HG02884 (cell line): ENCODE measurements at regions not wholly inside any gene's neighbourhood (a gene's known extent, or its start where the extent isn't known, plus 50 kb on each side); places are given as distances from the start of the nearest gene placed in this dataset.
A peak's percentile ranks its signal among the peaks of the same experiment; 100 is the strongest.
"Not testable (repeated sequence)": the region's sequence is repeated elsewhere in the genome, so short reads cannot be mapped to it uniquely, and the experiment has no call there.

Source experiments
- ATAC-seq: cut with Tn5 transposase; IDR thresholded peaks from one replicate; pipeline ENCODE4 v1.9.1; 2021; ENCODE audit warnings: mild to moderate bottlenecking, moderate library complexity; ENCODE audit not compliant: unreplicated experiment

DNA sequence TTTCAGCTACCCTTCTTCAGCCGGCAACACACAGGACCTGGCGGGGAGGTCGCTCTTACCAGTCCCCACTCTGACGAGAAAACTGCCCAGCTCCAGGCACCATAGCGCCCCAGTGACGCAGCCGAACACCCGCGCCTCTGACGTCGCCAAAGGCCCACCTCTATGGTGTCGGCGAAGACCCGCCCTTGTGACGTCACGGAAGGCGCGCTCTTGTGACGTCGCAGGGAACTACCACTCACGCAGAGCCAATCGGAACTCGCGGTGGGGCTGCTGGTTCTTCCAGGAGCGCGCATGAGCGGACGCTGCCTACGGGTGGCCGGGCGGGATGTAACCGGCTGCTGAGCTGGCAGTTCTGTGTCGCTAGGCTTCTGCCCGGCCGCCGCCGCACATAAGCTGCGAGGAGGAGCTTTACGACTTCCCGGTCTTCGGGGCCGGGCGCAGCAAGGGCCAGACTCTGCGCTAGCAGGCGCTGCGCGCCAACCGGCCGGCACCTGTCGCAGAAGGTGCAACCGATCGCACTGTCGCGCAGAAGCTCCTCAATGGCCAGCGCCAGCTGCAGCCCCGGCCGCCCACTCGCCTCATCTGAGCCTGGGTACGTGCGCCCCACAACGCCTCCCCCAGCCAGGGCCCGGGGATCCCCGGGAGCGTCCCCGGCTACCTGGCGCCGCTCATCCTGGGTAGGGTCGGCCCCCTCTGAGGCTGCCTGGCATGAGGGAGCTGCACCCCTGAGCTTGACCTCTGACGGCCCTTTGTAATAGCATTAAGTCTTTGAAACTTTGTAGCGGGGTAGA is 121.3 kb upstream of the FBXO28 start:
- peak; percentile 100 for ATAC-seq

DNA sequence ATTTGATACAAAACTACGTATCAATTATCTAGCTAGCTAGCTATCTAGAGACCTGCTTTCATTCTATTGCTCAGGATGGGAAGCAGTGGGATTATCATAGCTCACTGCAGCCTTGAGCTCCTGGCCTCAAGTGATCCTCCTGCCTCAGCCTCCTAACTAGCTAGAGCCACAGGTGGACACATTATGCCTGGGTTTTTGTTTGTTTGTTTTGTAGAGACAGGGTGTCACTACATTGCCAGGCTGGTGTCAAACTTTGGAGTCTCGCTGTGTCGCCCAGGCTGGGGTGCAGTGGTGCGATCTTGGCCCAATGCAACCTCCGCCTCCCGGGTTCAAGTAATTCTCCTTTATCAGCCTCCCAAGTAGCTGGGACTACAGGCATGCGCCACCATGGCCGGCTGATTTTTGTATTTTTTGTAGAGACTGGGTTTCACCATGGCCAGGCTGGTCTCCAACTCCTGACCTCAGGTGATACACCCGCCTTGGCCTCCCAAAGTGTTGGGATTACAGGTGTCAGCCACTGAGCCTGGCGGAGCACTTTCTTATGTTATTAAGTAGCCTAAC is 122.5 kb upstream of the FBXO28 start:
- not testable (repeated sequence) for ATAC-seq

DNA sequence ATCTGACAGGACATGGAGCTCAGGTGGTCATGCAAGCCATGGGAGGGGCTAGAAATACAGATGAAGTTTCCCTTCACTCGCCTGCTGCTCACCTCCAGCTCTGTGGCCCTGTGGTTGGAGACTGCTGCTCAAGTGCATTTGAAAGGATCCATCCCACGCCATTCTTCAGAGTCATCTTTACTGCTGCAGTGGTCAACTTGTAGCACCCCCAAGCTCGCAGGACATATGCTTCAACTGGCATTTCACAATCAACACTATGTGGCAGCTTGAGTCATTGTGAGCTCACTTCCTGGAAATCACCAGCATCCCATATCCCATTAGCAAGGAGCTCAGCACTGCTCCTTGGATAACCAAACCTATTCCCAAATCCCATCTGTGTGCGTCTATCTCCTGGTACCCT is 116.2 kb upstream of the TP53BP2 start:
- ATAC-seq: not testable (repeated sequence)

DNA sequence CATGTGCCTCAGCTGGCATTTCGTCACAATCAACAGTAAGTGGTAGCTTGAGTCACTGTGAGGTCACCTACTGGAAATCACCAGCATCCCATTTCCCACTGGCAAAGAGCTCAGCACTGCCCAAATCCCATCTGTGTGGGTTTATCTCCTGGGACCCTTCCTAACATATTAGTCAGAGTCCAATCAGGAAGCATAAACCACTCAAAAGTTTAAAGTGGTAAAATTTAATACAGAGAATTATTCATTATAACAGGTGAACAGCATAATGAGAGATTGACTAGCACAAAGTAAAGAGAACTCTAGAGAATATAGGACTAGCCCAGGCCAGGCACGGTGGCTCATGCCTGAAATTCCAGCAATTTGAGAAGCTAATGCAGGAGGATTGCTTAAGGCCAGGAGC is 107.1 kb upstream of the TP53BP2 start:
- not testable (repeated sequence) for ATAC-seq

DNA sequence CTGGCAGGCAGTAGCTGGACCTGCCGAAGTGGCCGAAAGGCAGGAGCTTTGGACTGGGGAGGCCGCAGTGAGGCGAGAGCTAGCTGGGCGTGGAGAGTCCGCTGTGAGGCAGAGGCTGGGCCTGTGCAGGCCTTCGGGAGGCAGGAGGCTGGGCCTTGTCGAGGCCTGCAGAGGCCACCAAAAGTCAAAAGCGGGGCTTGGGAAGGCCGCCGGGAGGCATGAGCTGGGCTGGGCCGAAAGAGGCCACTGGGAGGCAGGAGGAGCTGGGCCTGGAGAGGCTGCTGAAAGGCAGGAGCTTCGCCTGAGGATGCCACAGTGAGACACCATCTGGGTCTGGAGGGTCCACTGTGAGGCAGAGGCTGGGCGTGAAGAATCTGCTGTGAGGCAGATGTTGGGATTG is 105.8 kb upstream of the TP53BP2 start:
- not testable (repeated sequence) for ATAC-seq

DNA sequence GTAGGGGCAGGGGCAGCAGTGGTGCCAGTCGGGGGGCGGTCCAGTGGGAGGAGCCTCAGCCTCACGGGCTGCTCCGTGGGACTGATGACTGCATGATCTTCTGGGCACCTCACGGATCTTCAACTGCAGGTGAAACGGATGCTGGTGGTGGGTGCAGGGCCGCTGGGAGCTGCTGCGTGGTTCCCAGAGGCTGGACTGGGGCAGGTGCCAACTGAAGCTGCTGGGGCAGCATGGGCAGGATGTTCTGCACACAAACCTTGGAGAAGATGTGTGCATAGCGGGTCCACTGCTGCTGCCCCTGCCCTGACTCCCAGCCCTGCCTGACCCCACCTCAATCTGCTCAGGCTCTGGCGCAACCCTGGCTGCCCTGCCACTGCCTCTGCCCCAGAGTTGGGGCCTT is 104.2 kb upstream of the TP53BP2 start:
- not testable (repeated sequence) for ATAC-seq

- not testable (repeated sequence) for ATAC-seq
Observed at GRCh38 chr1:223948041-223948440, 102.3 kb upstream of the TP53BP2 start.

DNA sequence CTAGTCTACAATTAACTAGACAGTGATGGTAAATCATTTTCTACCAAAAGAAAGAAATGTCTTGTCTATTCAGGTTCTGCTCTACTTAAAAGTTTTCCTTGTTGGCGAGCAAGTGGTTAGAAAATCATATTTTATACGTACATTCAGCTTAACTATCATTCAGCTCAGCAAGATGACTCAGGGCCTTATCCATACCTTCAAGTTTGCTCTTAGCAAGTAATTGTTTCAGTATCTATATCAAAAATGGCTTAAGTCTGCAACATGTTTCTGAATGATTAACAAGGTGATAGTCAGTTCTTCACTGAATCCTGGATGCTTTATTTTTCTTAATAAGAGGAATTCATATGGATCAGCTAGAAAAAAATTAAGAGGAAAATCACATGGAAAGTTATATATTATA is 90.8 kb upstream of the TP53BP2 start:
- not testable (repeated sequence) for ATAC-seq

GRCh38 chr1:223931476-223931875 is 85.7 kb upstream of the TP53BP2 start:
- not testable (repeated sequence) for ATAC-seq

GRCh38 chr1:223920805-223921204 is 75.1 kb upstream of the TP53BP2 start:
- ATAC-seq: not testable (repeated sequence)

DNA sequence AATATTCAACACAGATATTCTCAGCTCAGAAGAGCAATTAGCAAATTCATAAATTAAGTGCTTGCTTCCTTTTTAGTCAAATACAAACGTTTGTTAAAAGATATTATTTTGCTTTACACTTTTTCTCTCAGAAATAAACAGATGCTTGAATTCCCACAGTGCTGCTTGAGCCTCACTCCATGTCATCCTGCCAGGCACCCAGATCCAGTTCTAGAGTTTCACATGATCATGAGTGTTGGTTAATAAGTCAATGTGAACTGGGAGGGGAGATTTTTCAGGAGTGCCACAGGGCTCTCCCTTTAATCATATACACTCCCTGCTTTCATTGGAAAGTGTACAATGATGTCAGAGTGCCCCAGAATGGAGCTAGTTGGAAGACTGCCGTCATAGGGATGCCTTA is 69.7 kb upstream of the TP53BP2 start:
- ATAC-seq: not testable (repeated sequence)

DNA sequence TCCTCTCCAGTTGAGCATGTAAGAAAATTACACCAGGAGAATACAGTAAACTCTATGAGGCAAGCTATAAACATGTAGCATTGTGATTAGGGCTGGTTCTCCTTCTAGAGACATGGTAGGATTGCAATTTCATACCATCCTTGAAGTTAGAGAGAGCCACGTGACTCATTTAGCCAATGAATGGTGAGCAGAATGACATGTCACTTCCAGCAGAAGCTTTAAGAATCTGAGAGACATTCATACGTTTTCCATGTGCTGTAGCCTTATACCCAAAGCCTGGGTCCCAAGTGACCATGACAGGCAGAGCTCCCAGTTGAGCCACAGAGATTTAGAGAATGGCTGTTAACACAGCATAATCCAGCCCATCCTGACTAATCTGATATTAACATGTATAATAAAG is 68.0 kb upstream of the TP53BP2 start:
- not testable (repeated sequence) for ATAC-seq

DNA sequence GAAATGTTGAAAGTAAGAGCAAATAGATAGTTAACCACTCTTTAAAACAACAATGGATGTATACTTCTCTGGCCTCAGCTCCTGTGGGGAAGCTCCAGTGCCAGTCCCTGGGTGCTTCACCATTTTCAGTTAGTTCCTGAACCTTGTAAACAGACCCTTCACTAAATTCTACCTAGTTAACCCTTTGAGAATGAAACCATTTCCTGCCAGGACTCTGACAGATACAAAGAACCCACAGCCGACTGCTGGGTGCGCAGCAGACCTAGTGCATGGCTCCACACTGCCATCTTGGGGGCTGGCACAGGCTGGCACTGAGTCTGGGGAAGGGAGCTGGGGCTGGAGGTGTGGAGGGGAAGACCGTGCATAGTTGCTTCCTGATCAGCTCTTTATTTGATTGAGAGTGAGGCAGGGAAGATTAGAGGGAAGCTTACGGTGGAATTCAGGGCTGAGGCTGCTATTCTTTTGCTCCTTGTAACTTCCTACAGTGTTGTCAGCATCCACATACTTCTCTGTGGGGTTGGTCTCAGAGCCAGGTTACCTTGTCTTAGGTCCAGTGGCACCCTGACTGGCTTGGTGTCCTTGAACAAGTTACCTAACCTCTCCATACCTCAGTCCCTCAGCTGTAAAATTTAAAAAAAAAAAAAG is 62.3 kb upstream of the TP53BP2 start:
- not testable (repeated sequence) for ATAC-seq

GRCh38 chr1:223903221-223903620 is 57.5 kb upstream of the TP53BP2 start:
- not testable (repeated sequence) for ATAC-seq

DNA sequence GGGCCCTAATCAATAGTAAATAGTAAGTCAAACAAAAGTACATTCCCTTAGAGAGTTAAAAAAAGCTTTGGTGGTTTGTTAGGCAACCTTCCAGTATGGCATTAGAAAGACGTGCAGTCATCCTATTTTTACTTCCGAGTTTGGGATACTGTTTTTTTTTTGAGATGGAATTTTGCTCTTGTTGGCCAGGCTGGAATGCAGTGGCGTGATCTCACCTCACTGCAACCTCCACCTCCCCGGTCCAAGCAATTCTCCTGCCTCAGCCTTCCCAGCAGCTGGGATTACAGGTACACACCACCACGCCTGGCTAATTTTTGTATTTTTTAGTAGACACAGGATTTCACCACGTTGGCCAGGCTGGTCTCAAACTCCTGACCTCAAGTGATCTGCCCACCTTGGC is 54.0 kb upstream of the TP53BP2 start:
- not testable (repeated sequence) for ATAC-seq

GRCh38 chr1:223897097-223897496 is 51.4 kb upstream of the TP53BP2 start:
- ATAC-seq: not testable (repeated sequence)

GRCh38 chr1:223895950-223896349 is 50.2 kb upstream of the TP53BP2 start:
- not testable (repeated sequence) for ATAC-seq
